ENCODE measurements at regions not wholly inside any gene's neighbourhood (a gene's known extent, or its start where the extent isn't known, plus 50 kb on each side); places are given as distances from the start of the nearest gene placed in this dataset.

DNA sequence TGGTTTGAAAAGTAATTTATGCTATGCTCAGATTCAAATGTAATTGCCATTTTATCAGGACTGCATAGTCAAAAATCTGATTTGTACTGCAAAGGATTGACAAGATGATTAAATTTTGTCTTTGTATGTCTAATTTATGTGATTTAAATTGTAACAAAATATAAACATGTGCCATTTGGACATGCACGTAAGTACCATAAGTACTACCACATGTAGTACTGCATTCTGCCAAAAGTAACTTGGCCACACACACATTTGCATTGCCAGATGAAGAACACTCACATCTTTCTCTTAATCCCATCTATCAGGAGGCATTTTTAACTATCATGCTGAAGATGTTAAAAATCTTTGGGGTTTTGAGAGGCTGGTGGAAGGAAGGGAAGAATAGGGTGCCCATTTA lies 133.3 kb downstream of the KLF12 start:
- no peak for DNase-seq (ENCODE audit: low spot score)

DNA sequence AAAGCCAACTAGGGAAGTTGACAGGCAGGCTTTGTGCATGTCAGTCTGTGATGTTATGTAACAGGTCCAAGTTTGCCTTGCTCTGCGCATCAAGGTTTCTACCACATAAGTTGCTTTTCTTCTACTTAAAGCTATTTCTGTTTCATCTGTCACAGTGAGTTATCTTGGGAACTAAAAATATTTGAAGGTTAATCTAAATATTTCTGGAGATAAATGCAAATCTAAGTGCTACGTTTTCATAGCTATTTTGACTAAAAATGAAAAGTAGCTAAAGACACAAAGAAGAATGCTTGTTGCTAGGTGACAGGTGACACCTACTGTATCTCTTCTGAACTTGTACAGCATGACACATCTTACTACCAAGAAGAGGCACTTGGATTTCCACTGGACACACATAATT lies 135.6 kb downstream of the KLF12 start:
- DNase-seq (ENCODE audit: low spot score) = no peak

DNA sequence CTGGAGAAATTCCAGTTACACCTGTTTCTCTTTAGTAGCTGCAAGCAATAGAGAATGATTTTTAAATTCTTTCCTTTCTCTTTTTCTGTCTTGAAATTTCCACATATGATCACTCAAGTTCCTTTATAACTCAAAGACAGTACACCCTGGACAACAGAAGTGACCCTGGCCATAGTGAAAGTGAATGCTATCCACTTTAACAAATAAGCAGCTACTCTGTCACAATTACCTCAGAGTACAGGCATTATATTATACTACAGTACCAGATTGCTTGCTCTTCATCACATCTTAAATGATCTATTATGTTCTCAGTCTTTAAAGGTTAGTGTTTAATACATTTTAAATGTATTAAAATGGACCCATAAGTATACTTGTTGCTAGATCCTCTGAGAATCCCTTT lies 136.2 kb downstream of the KLF12 start:
- DNase-seq (ENCODE audit: low spot score) = no peak

DNA sequence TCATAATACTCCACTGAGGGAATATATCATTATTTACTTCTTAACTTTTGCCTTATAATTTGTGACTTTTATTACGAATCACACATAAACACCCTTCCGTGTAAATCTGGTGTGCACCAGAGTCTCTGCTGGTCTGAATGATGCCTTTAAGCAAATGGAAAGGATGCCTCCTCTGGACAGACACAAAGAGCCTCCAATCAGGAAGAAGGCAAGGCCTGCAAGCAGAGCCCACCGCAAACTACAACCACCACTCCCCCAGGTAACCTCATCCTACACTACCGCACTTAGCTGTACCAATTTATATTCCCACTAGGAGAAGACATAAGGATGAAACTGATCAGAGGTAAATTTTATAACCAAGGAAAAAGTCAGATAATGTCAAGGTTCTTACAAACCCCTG lies 137.6 kb downstream of the KLF12 start:
- DNase-seq (ENCODE audit: low spot score) = no peak

DNA sequence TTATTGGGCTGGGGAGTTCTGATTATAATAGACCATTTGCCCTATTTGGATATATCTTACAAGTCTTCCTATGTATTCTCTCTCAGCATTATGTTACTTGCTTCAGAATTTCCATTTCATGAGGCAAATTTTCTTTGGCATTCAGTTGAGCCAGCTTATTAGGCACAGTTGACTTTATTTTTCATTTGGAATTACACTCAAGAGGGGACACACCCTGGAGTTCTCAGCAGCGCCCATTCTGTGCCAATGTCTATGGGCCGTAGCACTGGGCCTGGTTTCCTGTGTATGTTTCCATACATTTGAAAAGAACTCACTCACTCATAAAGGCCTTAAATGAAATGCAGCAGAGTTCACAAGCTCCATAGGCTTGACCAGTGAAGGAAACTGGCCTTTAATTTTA lies 138.5 kb downstream of the KLF12 start:
- no peak for DNase-seq (ENCODE audit: low spot score)

DNA sequence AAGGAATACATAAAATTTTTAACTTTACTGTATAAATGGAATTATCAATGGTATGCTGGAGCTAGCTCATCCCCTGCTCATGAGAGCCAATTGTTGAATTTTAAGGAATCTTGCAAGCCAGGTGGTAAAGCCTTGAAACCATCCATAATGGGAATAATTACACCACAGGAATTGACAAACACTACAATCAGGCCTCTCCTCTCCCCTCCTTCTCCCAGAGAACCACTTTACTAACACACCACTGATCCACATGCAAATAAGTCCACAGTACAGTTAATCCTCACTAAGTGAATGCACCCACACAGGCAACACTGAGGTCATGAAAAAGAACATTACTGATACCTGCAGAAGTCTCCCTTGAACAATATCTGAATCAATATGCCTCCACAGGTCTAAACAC lies 140.5 kb downstream of the KLF12 start:
- no peak for DNase-seq (ENCODE audit: low spot score)

DNA sequence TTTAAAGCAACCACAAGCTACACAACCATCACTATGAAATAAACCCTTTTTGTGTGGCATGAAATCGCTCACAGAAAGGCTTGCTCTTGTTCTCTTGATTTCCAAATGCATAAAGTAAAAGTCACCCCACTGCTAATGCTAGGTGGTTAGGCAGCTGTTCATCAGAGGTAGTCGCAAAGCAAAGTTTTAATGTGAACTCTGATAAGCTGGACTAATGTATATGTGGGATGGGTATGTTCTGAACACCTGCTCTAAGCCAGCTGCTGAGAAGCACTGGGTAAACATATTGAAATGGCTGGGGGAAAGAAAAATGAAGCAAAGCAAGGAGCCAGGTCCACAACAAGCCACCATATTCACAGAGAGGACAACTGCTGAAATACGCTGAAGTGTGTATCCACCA lies 142.3 kb downstream of the KLF12 start:
- DNase-seq (ENCODE audit: low spot score) = no peak

DNA sequence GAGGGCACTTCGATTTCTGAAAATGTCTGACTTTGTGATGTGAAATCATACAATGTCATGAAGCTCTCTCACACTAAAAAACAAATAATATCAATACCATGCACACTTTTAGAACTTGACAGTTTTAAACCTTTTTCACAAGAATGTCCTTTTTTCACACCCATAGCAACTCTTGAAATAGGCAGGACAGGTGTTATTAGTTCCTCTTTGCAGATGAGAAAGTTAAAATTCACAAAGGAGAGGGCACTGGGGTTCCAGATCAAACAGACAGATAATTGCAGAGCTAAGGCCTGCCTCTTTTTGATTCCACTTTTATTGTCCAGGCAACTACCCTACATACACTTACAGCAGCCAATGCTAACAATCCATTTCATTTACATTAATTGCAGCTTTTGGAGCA lies 142.8 kb downstream of the KLF12 start:
- DNase-seq (ENCODE audit: low spot score) = no peak

DNA sequence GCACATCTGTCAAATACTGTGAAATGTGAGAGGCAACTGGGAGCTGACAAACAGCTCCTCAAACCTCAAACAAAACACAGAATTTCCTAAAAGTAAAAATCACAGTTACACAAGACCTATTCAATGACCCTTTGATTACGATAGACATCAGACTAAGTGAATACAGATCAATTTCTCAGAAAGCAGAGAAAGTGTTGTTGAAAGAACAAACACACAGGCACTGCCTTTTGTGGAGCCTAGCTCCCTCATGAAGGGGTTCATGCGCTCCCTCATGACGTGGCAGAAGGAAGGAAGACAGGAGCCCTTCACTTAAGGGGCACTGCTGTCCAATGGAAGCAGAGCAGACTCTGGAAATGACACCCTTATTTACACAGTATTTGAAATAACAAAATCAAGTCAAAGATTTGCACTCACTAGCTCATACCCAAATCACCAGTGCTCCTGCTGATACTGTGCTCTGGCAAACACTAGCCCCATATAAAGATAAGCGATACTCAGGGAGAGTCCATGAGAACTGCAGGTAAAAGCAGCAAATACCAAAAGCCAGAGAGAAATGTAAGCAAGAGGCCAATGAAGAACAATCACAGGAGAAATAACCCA lies 144.9 kb downstream of the KLF12 start:
- no peak for DNase-seq (ENCODE audit: low spot score)

DNA sequence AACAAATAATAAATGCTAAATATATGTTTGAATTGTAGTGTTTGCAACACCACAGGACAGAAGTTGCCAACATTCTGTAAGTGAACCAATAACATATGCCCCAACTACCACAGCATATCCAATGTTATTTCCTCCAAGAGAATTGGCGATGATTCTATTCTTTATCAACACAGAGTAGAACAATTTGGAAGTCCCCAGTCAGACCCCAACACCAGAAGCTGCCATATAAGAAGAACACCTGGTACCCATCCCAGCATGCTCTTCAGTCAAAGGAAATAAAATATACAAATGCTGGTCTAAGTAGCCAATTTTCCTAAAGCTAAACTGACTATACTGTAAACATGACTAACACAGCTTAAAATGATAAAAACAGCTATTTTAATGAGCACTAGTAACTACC lies 145.7 kb downstream of the KLF12 start:
- DNase-seq (ENCODE audit: low spot score) = no peak

DNA sequence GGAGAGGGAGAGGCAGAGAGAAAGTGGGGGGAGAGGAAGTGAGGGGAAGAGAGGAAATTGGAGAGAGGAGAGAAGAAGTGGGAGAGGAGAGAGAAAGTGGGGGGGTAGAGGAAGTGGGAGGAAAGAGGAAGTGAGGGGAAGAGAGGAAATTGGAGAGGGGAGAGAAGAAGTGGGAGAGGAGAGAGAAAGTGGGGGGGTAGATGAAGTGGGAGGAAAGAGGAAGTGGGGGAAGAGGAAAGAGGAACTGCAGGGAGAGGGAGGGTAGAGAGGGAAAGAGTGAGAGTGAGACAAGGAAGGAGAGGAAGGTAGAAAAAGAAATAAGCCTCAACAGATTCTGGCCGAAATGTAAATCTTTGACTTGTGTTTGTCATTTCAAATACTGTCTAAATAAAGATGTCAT lies 146.6 kb downstream of the KLF12 start:
- no peak for DNase-seq (ENCODE audit: low spot score)

DNA sequence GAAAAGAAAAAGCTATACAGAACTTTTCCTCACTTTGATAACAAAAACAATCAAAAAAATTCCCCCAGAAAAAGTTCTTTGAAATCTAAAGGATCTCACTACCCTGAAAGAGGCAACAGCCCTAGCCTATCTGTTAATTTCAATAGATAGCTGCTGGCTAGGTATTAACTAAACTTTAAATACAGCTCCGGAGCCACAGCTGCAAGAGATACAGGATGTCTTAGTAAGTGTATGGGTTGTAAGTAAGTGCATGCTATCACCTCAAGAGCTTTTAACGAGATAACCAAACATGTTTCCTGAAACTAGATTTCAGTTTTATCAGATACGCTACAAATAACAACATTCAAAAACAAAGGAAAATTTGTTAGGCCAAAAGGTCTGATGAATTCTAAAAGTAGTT lies 148.4 kb downstream of the KLF12 start:
- no peak for DNase-seq (ENCODE audit: low spot score)

DNA sequence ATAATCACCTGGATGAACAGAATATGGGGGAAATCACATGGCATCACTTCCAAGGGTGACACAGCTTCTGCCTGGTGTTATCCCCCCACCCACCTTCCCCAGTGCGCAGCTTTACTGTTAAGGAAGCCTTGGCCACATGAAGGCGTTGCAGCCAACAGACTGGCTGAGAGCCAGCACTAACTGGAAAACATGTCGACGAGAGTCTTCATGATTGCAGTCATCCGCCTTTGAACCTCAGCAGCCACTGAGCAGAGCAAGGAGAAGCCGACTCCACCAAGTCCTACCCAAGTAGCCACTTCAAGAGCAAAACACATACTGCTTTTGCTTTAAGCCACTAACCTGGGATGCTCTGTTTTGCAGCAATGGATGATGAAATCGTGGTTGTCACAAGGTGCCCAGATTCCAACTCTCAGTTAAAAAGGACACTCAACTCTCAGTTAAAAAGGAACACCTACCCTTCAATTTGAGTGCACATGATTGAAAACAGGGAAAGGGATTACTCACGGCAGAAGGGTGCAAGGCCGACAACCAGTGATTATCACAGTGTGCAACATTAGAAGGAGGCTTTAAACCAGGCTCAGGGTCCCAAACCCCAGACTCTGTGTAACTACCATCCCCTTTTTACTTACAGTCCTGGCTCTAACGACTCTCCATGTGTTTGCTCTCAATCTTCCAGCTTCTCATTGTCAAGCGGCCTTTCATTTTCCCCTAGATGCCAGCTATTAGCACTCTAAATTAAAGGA lies 149.1 kb downstream of the KLF12 start:
- no peak for DNase-seq (ENCODE audit: low spot score)

DNA sequence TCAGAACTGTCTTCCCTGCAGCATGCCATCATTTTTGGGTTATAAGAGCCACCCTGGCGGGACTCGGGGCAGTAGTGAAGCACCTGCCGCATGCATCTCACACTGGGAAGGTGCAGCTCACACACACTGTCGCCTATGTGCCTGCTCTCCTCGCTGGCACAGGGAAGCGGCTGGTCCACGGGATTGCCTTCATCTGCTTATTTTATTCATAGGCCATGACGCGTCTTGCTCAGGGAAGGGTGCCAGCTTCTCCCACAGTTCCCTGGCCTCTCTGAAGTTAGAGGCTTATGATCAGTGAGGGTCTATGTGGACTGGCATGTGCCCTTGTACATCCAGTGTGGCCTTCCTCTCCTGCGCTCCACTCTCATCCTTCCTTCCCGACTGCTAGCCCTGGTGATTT lies 150.0 kb downstream of the KLF12 start:
- no peak for DNase-seq (ENCODE audit: low spot score)

DNA sequence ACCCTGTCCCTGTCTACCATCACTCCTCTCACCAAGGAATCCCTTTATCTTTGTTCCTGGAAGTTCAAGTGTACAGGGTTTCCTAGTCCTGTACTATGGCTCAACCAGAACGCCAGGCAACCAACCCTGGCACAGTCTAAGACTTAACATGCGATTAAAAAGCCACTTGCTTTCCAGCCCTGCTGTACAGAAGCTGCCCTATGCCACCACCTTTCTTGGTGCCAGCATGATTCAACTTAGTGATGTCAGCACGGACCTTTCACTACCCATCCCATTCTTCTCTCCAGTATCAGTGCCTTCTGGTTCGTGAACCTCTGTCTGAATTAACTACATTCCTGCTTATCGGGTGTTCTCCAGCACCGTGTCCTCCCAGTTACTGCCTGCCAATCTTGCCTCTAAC lies 151.1 kb downstream of the KLF12 start:
- no peak for DNase-seq (ENCODE audit: low spot score)

DNA sequence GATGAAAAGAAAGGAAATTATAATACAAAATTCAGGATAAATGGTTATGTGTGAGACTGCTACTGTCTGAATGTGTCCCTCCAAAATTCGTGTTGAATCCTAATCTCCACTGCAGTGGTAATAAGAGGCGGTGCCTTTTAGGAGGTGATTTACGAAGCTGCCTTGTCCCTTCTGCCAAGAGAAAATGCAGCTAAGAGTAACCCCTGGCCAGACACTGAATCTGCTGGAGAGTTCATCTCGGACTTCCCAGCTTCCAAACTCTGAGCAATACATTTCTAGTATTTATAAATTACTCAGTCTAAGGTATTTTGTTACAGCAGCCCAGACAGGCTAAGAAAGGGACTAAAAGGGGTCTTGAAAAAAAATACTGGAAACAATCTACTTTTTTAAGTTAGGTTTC lies 152.6 kb downstream of the KLF12 start:
- DNase-seq (ENCODE audit: low spot score) = no peak

DNA sequence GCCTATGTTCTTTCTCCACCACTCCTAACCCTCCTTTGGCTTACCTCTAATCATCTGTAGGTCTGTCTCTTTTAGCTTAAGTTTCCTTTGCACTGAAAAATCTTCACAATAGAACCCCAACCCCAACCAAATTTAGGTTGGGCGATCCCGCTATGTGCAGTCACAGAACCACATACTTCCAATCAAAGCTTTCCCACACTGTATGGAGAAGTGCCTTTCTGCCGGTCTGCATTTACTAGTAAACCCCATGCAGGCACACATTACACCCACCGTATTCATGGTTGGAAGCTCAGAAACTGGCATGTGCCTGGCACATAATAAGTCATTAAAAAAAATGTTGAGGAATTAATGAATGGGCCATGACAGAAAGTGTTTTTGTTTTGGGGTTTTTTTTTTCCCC lies 158.4 kb downstream of the KLF12 start:
- no peak for DNase-seq (ENCODE audit: low spot score)

DNA sequence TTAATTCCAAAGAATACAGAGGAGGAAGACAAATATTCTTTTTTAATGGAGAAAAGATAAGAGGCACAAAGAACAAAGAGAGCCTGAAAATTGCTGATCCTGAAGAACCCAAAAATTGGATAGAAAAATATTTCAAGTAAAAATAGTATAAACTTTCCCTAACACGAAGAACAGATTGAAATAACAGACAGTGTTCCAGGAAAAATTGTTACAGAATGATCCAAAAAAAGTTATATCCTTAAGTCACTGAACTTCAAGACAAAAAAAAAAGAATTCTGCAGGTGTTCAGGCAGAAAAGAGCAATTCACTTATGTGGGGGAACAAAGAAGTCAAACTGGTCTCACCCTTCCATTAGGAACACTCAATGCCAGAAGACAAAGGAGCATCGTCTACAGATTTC lies 160.2 kb downstream of the KLF12 start:
- no peak for DNase-seq (ENCODE audit: low spot score)

DNA sequence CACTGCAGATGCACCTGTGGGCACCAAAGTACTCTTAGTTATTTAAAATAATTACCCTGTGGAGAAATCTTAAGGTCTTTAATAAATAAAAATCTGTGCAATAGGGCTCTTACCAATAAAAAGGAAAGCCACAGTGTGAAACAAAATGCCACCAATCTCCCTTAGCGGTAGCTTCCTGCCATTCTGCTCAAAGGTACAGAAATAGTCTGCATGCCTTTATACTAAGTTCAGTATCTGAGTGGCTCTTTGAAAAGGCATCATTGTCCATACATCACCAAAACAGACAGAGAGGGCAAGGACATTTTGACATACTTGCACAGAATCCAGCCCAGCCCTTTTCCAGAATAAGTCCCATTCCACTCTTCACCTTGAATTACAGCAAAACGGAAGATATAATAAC lies 161.0 kb downstream of the KLF12 start:
- DNase-seq (ENCODE audit: low spot score) = no peak

DNA sequence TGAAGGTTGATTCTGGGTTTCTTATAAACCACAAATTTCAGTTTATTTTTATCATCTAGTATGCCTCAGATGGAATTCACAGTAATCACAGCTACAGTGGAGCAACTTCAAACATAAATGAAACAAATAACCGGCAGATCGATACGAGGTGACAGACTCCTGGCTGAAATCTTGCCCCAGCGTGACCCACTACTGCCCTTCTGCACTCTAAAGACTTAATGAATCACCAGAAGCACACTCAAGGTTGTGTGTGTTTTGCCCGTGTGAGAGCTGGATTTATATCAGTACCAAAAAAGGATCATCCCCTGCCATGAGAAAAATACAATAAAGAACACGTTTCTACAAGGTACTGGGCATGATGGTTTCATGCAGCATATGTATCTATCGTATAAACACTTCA lies 161.7 kb downstream of the KLF12 start:
- no peak for DNase-seq (ENCODE audit: low spot score)

DNA sequence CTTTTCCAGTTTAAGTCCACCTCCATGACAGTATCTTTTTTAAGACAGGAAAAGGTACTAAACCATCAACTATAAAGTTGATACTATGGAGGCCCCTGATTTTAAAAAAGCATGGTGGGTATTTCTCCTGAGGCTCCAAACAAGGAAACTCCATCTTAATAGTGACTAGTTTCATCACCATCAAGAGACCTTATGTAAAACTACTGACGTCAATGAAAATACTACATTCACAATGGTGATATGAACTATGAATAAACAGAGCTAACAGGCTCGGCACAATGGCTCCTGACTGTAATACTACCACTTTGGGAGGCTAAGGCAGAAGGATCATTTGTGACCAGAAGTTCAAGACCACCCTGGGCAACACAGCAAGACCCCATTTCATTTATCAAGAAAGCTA lies 162.7 kb downstream of the KLF12 start:
- no peak for DNase-seq (ENCODE audit: low spot score)

DNA sequence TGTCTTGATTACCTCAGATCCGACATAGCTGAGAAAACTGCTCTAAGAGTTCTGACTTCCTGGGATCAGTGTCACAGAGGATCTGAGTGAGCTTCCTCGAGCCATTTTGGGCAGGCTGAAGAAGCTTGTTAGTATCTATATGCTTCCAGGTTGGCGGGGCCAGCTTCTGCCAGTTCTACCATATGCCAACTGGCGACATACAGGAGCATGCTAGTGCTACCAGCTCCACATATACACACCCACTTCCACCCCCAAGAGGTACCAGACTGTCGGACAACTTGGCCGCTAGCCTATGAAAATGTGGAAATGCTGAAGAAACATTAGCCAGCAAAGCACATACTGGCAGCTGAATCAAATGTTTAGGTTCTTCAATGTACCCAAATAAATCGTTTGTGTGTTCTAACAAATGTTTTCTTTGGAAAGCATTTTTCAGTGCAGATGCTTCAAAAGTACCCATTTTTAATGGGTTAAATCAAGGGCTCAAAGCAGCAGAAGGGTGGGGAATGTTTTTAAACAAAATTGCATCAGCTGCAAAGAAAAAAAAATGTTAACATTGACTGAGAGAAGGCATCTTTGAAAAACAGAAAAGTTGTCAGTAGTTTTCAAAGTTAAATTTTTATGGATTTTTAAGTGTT lies 163.7 kb downstream of the KLF12 start:
- no peak for DNase-seq (ENCODE audit: low spot score)

DNA sequence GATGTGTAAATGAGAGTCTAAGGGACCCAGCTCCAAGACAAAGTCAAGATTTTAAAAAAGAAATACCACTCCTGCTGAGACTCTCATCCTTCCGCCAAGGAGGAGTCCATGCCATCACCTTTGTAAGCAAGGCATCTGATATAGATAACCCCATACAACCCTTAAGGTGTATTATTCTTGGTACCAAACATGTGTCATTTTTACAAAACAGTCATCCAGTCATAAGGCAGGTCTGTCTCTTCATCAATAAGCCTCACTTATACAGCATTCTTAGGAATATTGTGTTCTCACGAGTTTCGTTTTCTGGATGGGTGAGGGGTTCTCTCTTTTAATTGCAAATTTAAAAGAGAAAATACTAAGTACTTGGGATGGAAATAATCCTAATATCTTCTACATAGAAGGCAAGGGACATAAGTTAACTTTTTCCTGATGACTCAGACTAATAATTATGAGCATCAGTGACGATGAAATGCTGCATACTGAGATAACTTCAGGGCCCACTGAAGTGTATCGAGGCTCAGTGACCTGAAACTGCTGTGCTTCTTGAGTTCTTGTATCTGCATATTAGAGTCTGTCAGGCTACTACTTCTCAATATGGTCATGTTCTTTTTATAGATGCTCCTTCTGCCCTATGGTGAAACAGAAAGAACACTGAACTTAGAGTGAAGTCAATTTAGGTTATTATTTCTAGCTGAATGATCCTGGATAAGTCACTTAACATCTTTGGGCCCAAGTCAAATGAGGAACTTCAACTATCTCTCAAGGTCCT lies 166.6 kb downstream of the KLF12 start:
- no peak for DNase-seq (ENCODE audit: low spot score)

Data from COLO829 (cell line).